Pancreas (tissue), 10 donors: ENCODE measurements at regions not wholly inside any gene's neighbourhood (a gene's known extent, or its start where the extent isn't known, plus 50 kb on each side); places are given as distances from the start of the nearest gene placed in this dataset.
"Not testable (repeated sequence)": the region's sequence is repeated elsewhere in the genome, so short reads cannot be mapped to it uniquely, and the experiment has no call there.

ENCODE experiments used
- ATAC-seq, 4 donors: fragments of 200-7000 bp; cut with Tn5 transposase; one replicate each; pipeline versions ENCODE4 v1.8.0 to v1.9.1; 2020; ENCODE audit warnings: mild to moderate bottlenecking in 4 of 4, moderate library complexity in 4 of 4
- DNase-seq, 6 donors: peaks; one replicate each; pipeline ENCODE4 v3.0.0-alpha.2; 2020
- FAIRE-seq: peaks from 2 replicates; lab custom pipeline; 2012; peaks lifted over from hg19 to GRCh38; lab: Jason Lieb, UNC
- H3K27ac ChIP-seq, 4 donors: fragments of 200-600 bp; sonication (generic); 1 replicate in 3 of 4; 2 replicates in 1 of 4; pipeline versions ENCODE4 v1.5.0 to v1.8.0; 2020
- H3K27me3 ChIP-seq, 4 donors: fragments of 200-600 bp; one replicate each; pipeline ENCODE4 v1.8.0; 2021
- H3K36me3 ChIP-seq, 3 donors: fragments of 200-600 bp; sonication (generic) in 1 of 3; one replicate each; pipeline versions ENCODE4 v1.5.0 to v1.8.0; 2020 to 2021
- H3K4me1 ChIP-seq, 3 donors: fragments of 200-600 bp; one replicate each; pipeline ENCODE4 v1.8.0; 2021
- H3K4me3 ChIP-seq, 4 donors: fragments of 200-600 bp; sonication (generic) in 2 of 4; one replicate each; pipeline versions ENCODE4 v1.5.0 to v1.8.0; 2020 to 2021
- H3K9me3 ChIP-seq, 4 donors: fragments of 200-600 bp; one replicate each; pipeline ENCODE4 v1.8.0; 2021
- CTCF ChIP-seq, 4 donors: fragments of 200-600 bp; sonication (generic) in 3 of 4; IDR thresholded peaks; one replicate each; pipeline versions ENCODE4 v1.5.0 to v1.8.0; 2021; ENCODE audit warnings: antibody characterized with exemption in 4 of 4
- WGBS, 2 donors: extraction: QIAGEN DNeasy Blood & Tissue Kit; methylation state at CpG; one replicate each; pipeline ENCODE4 v1.1.7; 2013; 5-methylcytosine and 5-hydroxymethylcytosine counted together
- intact Hi-C, 3 donors: fragments of 100-400 bp; cut with DNase I; formaldehyde crosslinking; loops; one replicate each; pipeline versions ENCODE4 v1.11.1 to v1.14.2; 2022
- donor health status: healthy with polysubstance abuse.
- donor health status: DM: no; HTN: no; CAD: no; lungs with moderate emphysema.
- donor health status: DM: no; HTN: no; CAD: no.
- donor health status: control.
- donor health status: control.
- donor health status: Bipolar disorder and iron deficiency.
- donor health status: DM: yes; HTN: yes; CAD: no.
- donor health status: DM: no; HTN: no; CAD: no.
- donor health status: DM: no; HTN: no; CAD: no.
- donor health status: DM: yes; HTN: yes; CAD: no.

GRCh38 chr10:62491597-62491996 is 117.4 kb downstream of the ZNF365 start:
- FAIRE-seq (peak; percentile 57), ATAC-seq (no peak), DNase-seq (no peak)
- Histone ChIP-seq H3K4me1 (no peaks in the 10 kb centered on the region), H3K9me3 (no peaks in the 10 kb centered on the region), H3K27me3 (no peaks in the 10 kb centered on the region), H3K4me3 (no peak overlapping the region), H3K27ac (no peak overlapping the region), H3K36me3 (no peaks in the 10 kb centered on the region)
- TF ChIP-seq CTCF (IDR thresholded peaks at IDR 0.05) = no peak
- intact Hi-C loops = no loop called here

DNA sequence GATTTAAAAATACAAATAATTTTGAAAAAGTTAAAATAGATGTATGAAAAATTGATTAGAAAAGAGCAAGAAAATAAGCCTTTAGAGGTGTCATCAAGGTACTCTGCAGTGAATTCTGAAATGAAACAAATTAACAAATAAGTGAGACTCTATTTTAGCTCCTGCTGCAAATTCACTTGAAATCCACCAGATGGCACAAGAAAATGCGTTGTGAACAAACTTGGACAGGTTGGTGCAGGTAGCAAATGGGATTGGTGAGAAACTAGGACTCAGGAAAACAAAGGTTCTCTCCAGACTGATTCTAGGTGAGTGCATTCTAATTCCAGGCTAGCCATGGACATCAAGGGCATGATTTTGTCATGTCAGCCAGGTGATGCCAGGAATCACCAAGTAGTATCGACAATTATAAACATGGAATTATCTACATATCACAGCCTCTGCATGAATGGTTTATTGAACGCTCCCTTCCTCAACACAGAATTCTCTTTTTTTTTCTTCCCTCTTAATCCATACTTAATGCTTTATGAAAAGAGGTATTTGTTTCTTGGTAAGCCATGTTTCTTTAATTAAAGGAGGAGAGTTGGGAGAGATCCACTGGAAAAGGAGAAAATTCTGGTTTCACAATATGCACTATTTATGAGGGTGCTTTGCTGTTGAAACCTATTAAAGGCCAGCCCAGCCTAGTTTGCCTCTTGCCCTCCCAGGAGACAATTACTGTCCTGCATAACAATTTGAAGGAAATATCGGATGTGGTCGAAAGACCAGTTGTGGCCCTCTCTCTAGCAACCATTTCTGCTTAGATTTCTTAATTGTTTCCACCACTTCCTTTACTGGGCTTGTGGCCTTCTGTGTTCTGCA is 118.1 kb downstream of the ZNF365 start:
- Histone ChIP-seq H3K27ac (no peak overlapping the region), H3K36me3 (no peaks in the 10 kb centered on the region), H3K27me3 (no peaks in the 10 kb centered on the region), H3K4me1 (no peaks in the 10 kb centered on the region), H3K9me3 (no peaks in the 10 kb centered on the region), H3K4me3 (no peak overlapping the region)
- intact Hi-C loops = no loop called here
- peak in 2 of 4 donors; percentile 29 to 30 for TF ChIP-seq CTCF (IDR thresholded peaks at IDR 0.05)
- ATAC-seq (peak in 3 of 4 donors; percentile 56 to 73 (median 66)), DNase-seq (no peak), FAIRE-seq (no peak)
- WGBS, 2 donors = 64 to 70% methylated on average over 5 of the region's 5 CpGs

DNA sequence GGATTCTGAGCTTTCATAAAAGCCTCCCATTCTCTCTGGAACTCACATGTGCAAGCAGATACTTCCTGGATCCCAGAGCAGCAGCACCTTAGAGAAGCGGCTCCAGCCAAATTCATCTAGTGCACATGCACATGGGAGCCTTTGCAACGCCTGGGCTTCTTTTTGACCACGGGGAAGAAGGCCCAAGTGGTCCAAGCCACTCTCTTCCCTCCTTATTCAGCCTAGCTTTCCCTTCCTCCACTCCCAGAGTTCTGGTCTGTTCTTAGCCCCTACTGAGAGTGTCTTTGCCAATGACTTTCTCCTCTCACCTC is 118.7 kb downstream of the ZNF365 start:
- H3K9me3 ChIP-seq = no peaks in the 10 kb centered on the region
- DNase-seq = no peak
- FAIRE-seq = no peak
- WGBS, 2 donors = 74 to 77% methylated on average over 3 of the region's 3 CpGs
- no peak for TF ChIP-seq CTCF (IDR thresholded peaks at IDR 0.05)
- no peak overlapping the region for H3K27ac ChIP-seq
- H3K36me3 ChIP-seq = no peaks in the 10 kb centered on the region
- ATAC-seq = no peak
- H3K4me1 ChIP-seq = no peaks in the 10 kb centered on the region
- intact Hi-C loops = no loop called here
- no peaks in the 10 kb centered on the region for H3K27me3 ChIP-seq
- no peak overlapping the region for H3K4me3 ChIP-seq

DNA sequence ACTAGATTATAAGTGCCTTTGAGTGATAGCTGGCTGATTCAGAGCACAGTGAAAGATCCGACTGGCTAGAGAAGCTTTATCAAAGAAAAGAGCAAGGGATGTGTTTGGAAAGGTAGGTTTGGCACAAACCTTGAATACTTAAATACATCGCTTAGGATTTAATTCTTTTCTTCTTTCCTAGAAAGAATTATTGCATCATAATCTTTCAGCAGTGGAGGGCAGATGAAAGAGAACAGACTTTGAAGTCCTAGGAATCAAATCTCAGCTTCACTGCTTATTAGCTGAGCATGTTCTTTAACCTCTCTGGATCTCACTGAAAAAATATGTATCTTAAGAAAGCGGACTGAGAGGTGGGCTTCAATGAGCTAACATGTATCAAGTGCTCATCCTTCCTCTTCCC is 122.8 kb downstream of the ZNF365 start:
- no peak for FAIRE-seq
- Histone ChIP-seq H3K36me3 (no peaks in the 10 kb centered on the region), H3K4me1 (no peaks in the 10 kb centered on the region), H3K9me3 (no peaks in the 10 kb centered on the region), H3K27me3 (no peaks in the 10 kb centered on the region), H3K27ac (no peak overlapping the region), H3K4me3 (no peak overlapping the region)
- intact Hi-C loops = no loop called here
- no peak for TF ChIP-seq CTCF (IDR thresholded peaks at IDR 0.05)
- no peak for DNase-seq
- no peak for ATAC-seq
- WGBS, 2 donors = 47 to 57% methylated on average over 3 of the region's 3 CpGs

GRCh38 chr10:62498271-62498670 is 124.1 kb downstream of the ZNF365 start:
- no peaks in the 10 kb centered on the region for H3K4me1 ChIP-seq
- ATAC-seq = no peak
- H3K27ac ChIP-seq = no peak overlapping the region
- DNase-seq = no peak
- H3K4me3 ChIP-seq = no peak overlapping the region
- 42 to 46% methylated on average over 3 of the region's 3 CpGs for WGBS, 2 donors
- TF ChIP-seq CTCF (IDR thresholded peaks at IDR 0.05) = no peak
- no peak for FAIRE-seq
- H3K9me3 ChIP-seq = no peaks in the 10 kb centered on the region
- H3K36me3 ChIP-seq = no peaks in the 10 kb centered on the region
- intact Hi-C loops = no loop called here
- no peaks in the 10 kb centered on the region for H3K27me3 ChIP-seq

GRCh38 chr10:62500116-62500515 is 125.9 kb downstream of the ZNF365 start:
- 38 to 44% methylated on average over 3 of the region's 5 CpGs for WGBS, 2 donors
- H3K4me1 ChIP-seq, DNase-seq, intact Hi-C loops, H3K27ac ChIP-seq, H3K36me3 ChIP-seq, H3K27me3 ChIP-seq, H3K4me3 ChIP-seq, H3K9me3 ChIP-seq: not testable (repeated sequence)
- FAIRE-seq (peak; percentile 57), ATAC-seq (peak in 2 of 4 donors; percentile 25 to 32)
